Natural killer cell (primary cell): ENCODE measurements at regions not wholly inside any gene's neighbourhood (a gene's known extent, or its start where the extent isn't known, plus 50 kb on each side); places are given as distances from the start of the nearest gene placed in this dataset.

ENCODE experiments used
- ATAC-seq, 3 donors: fragments of 150-1000 bp in 2 of 3; fragments of 200-7000 bp in 1 of 3; cut with Tn5 transposase; 1 replicate in 1 of 3; 2 replicates in 2 of 3; pipeline ENCODE4 v1.10.0; 2021; ENCODE audit warnings: mild to moderate bottlenecking in 2 of 3, moderate library complexity in 2 of 3
- DNase-seq, 2 donors: peaks; one replicate each; pipeline versions ENCODE4 v3.0.0 to v3.0.0-alpha.2; 2013 to 2021; ENCODE audit warnings: mixed read lengths in 1 of 2
- H3K27ac ChIP-seq: one replicate; pipeline ENCODE4 v1.5.1; 2013; ENCODE audit warnings: mild to moderate bottlenecking, low read length
- H3K27me3 ChIP-seq: one replicate; pipeline ENCODE4 v1.6.1; 2013; ENCODE audit warnings: low read length; ENCODE audit not compliant: control insufficient read depth, insufficient read depth
- H3K36me3 ChIP-seq: one replicate; pipeline ENCODE4 v1.6.1; 2013; ENCODE audit warnings: low read length; ENCODE audit not compliant: control insufficient read depth, insufficient read depth
- H3K4me1 ChIP-seq: one replicate; pipeline ENCODE4 v1.6.1; 2013; ENCODE audit warnings: low read length; ENCODE audit not compliant: control insufficient read depth, insufficient read depth
- H3K4me3 ChIP-seq: one replicate; pipeline ENCODE4 v1.5.1; 2013; ENCODE audit warnings: low read length
- H3K9me3 ChIP-seq: one replicate; pipeline ENCODE4 v1.6.1; 2013; ENCODE audit warnings: low read length; ENCODE audit not compliant: control insufficient read depth, insufficient read depth
- H3K27ac Mint-ChIP-seq, 2 donors: one replicate each; pipeline ENCODE4 v1.8.0; 2022; ENCODE audit warnings: mild to moderate bottlenecking in 2 of 2, mixed read lengths in 2 of 2, moderate library complexity in 1 of 2
- H3K27me3 Mint-ChIP-seq, 2 donors: one replicate each; pipeline ENCODE4 v1.8.0; 2022; ENCODE audit warnings: low read depth in 2 of 2, mixed read lengths in 2 of 2
- H3K36me3 Mint-ChIP-seq: one replicate; pipeline ENCODE4 v1.8.0; 2022; ENCODE audit warnings: mixed read lengths
- H3K4me1 Mint-ChIP-seq, 2 donors: one replicate each; pipeline ENCODE4 v1.8.0; 2022; ENCODE audit warnings: mixed read lengths in 2 of 2
- H3K4me3 Mint-ChIP-seq: one replicate; pipeline ENCODE4 v1.8.0; 2022; ENCODE audit warnings: mild to moderate bottlenecking, moderate library complexity, mixed read lengths
- H3K9me3 Mint-ChIP-seq, 2 donors: one replicate each; pipeline ENCODE4 v1.8.0; 2022; ENCODE audit warnings: mixed read lengths in 2 of 2
- WGBS: methylation state at CpG from one replicate; pipeline ENCODE4 v1.1.7; 2013; ENCODE audit warnings: missing lambda C conversion rate; ENCODE audit not compliant: insufficient coverage; 5-methylcytosine and 5-hydroxymethylcytosine counted together
- intact Hi-C: fragments of 100-400 bp; cut with micrococcal nuclease; formaldehyde crosslinking; loops from one replicate; pipeline ENCODE4 v1.14.2; 2022
- TF ChIP-seq, protein P1 (sequence below): fragments of 200-600 bp; IDR thresholded peaks from one replicate; pipeline ENCODE4 v1.8.0; 2022; ENCODE audit warnings: antibody characterized with exemption

DNA sequence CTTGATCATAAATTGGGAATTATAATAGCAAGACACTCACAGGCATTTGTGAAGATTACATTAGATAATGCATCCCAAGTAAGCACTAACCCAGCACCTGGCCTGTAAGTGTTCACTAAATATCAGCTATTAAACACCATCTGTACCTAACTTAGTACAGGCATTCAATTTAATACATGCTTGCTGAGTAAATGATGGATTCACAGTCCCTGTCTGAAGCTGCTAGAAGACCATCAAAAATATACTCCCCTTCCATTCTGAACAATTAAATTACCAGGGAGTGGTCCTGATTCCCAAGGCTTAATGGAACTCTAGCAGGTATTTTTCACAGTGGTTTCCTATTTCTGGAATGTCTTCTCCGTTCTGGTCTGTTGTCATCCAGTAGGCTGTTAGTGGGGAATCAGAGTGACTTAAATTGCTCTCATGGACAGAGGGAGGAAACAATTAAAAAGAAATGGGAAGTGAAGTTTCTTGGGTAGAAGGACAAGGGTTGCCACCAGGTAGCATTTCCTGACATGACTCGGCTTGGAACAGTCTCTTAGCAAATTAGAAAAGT, 233.9 kb downstream of the PTTG2 start:
- Histone ChIP-seq H3K9me3 (no peaks in the 10 kb centered on the region), H3K4me1 (no peaks in the 10 kb centered on the region), H3K36me3 (no peaks in the 10 kb centered on the region), H3K27ac (no peak overlapping the region), H3K4me3 (no peak overlapping the region), H3K27me3 (no peaks in the 10 kb centered on the region)
- no peak for ATAC-seq
- 55% methylated on average over 2 of the region's 2 CpGs for WGBS
- no peak overlapping the region for H3K27ac Mint-ChIP-seq
- H3K4me3 Mint-ChIP-seq: no peak overlapping the region
- DNase-seq: no peak
- H3K36me3 Mint-ChIP-seq: no peaks in the 10 kb centered on the region
- TF ChIP-seq, protein P1, sequence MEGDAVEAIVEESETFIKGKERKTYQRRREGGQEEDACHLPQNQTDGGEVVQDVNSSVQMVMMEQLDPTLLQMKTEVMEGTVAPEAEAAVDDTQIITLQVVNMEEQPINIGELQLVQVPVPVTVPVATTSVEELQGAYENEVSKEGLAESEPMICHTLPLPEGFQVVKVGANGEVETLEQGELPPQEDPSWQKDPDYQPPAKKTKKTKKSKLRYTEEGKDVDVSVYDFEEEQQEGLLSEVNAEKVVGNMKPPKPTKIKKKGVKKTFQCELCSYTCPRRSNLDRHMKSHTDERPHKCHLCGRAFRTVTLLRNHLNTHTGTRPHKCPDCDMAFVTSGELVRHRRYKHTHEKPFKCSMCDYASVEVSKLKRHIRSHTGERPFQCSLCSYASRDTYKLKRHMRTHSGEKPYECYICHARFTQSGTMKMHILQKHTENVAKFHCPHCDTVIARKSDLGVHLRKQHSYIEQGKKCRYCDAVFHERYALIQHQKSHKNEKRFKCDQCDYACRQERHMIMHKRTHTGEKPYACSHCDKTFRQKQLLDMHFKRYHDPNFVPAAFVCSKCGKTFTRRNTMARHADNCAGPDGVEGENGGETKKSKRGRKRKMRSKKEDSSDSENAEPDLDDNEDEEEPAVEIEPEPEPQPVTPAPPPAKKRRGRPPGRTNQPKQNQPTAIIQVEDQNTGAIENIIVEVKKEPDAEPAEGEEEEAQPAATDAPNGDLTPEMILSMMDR: no peak
- H3K9me3 Mint-ChIP-seq: no peaks in the 10 kb centered on the region
- peaks cover 0 to 8% of the 10 kb centered on the region in 2 donors for H3K27me3 Mint-ChIP-seq
- intact Hi-C loops: no loop called here
- H3K4me1 Mint-ChIP-seq: no peaks in the 10 kb centered on the region

DNA sequence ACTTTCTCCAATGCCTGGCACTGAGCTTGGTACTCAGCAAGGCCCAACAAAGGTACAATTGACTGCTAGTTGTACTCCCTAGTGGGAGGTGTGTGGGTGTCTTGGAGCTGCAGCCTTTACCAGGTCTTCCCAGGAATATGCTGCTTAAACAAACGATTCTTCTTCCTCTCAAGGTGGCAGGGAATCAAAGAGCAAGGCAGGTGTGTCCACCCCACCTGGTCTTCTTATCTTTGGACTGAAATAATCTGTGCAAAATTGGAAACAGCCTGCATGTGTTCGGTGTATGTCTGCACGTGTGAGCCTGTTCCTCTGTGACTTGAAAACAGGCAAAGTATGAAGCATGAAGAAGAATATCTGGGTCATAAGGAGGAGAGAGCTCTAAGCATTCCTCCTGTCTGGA, 235.3 kb downstream of the PTTG2 start:
- H3K9me3 ChIP-seq: no peaks in the 10 kb centered on the region
- H3K4me1 Mint-ChIP-seq: no peaks in the 10 kb centered on the region
- DNase-seq: no peak
- no peak overlapping the region for H3K4me3 ChIP-seq
- no peak for ATAC-seq
- WGBS: 71% methylated on average over 3 of the region's 3 CpGs
- intact Hi-C loops: no loop called here
- no peak overlapping the region for H3K27ac Mint-ChIP-seq
- H3K27me3 ChIP-seq: no peaks in the 10 kb centered on the region
- no peak overlapping the region for H3K27ac ChIP-seq
- TF ChIP-seq, protein P1: no peak
- no peaks in the 10 kb centered on the region for H3K9me3 Mint-ChIP-seq
- H3K4me3 Mint-ChIP-seq: no peak overlapping the region
- no peaks in the 10 kb centered on the region for H3K36me3 Mint-ChIP-seq
- H3K27me3 Mint-ChIP-seq: peaks cover 0 to 8% of the 10 kb centered on the region in 2 donors
- H3K36me3 ChIP-seq: no peaks in the 10 kb centered on the region
- no peaks in the 10 kb centered on the region for H3K4me1 ChIP-seq

DNA sequence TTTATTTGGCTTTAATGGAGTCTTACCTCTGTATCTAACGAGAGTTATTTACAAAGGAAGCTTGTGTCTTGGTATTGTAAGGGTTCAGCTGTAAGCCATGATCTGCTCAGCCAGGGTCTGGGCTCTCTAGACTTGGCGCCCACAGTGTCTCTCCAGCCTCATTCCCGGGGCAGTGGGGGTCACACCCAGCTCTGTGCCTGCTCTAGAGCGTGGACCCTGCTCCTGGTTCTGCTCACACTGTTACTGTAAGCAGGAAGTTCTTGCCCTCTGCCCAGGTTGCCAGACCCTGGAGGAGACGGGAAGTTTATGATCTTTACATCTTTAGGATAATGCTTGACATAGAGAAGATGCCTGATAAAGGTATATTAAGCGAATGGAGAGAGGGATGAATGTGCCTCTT, 235.7 kb downstream of the PTTG2 start:
- intact Hi-C loops: no loop called here
- DNase-seq (no peak), ATAC-seq (no peak)
- Histone ChIP-seq H3K4me3 (no peak overlapping the region), H3K4me1 (no peaks in the 10 kb centered on the region), H3K36me3 (no peaks in the 10 kb centered on the region), H3K9me3 (no peaks in the 10 kb centered on the region), H3K27me3 (no peaks in the 10 kb centered on the region), H3K27ac (no peak overlapping the region)
- no peaks in the 10 kb centered on the region for H3K36me3 Mint-ChIP-seq
- TF ChIP-seq, protein P1: no peak
- no peak overlapping the region for H3K4me3 Mint-ChIP-seq
- H3K9me3 Mint-ChIP-seq: no peaks in the 10 kb centered on the region
- no peak overlapping the region for H3K27ac Mint-ChIP-seq
- H3K4me1 Mint-ChIP-seq: no peaks in the 10 kb centered on the region
- 85% methylated on average over 6 of the region's 6 CpGs for WGBS
- peaks cover 0 to 8% of the 10 kb centered on the region in 2 donors for H3K27me3 Mint-ChIP-seq

DNA sequence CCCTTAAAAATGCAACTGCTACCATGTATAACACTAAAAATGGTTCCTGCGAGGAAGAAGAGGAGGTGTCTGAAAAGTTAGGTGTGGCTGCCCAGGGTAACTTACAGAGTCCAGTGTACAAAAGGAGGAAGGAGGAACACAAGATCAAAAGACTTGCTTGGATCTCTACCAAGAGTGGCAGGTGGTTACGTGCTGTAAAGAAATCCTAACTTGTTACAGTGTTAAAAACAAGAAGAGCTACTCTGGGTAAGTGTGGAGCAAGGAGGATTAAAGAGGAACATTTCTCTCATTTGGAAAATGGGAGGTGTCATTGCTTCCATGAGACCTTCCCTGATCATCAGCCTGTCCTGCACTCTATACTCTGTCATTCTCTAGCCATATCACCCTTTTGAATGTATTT, 242.0 kb downstream of the PTTG2 start:
- H3K36me3 Mint-ChIP-seq: no peaks in the 10 kb centered on the region

More for the DNA sequence above, 242.0 kb downstream of the PTTG2 start:
- 73% methylated on average over 2 of the region's 2 CpGs for WGBS
- Histone ChIP-seq H3K9me3 (no peaks in the 10 kb centered on the region), H3K27me3 (no peaks in the 10 kb centered on the region), H3K4me1 (no peaks in the 10 kb centered on the region), H3K4me3 (no peak overlapping the region), H3K27ac (no peak overlapping the region), H3K36me3 (no peaks in the 10 kb centered on the region)
- Mint-ChIP-seq H3K9me3 (no peaks in the 10 kb centered on the region), H3K27ac (no peak overlapping the region), H3K4me1 (no peaks in the 10 kb centered on the region), H3K27me3 (no peaks in the 10 kb centered on the region), H3K4me3 (no peak overlapping the region)
- intact Hi-C loops: no loop called here
- DNase-seq: no peak
- no peak for ATAC-seq
- TF ChIP-seq, protein P1: no peak
